HT-29 (cell line): ENCODE measurements at regions not wholly inside any gene's neighbourhood (a gene's known extent, or its start where the extent isn't known, plus 50 kb on each side); places are given as distances from the start of the nearest gene placed in this dataset.
A peak's percentile ranks its signal among the peaks of the same experiment; 100 is the strongest.
"Not testable (repeated sequence)": the region's sequence is repeated elsewhere in the genome, so short reads cannot be mapped to it uniquely, and the experiment has no call there.

Source experiments
- DNase-seq: peaks from one replicate; pipeline ENCODE4 v3.0.0-alpha.2; 2015; ENCODE audit warnings: low spot score

- DNase-seq, result peak; percentile 4
Measured at GRCh38 chr18:29397536-29397935, 1220.6 kb upstream of the CDH2 start.

GRCh38 chr18:29383311-29384273 lies 1206.7 kb upstream of the CDH2 start:
- DNase-seq, result no peak

- DNase-seq, result no peak
Measured at GRCh38 chr18:29378651-29379136, 1201.8 kb upstream of the CDH2 start.

- no peak for DNase-seq
Measured at GRCh38 chr18:29377346-29377745, 1200.4 kb upstream of the CDH2 start.

- no peak for DNase-seq
Measured at GRCh38 chr18:29373000-29373399, 1196.1 kb upstream of the CDH2 start.

GRCh38 chr18:29361843-29362242 lies 1184.9 kb upstream of the CDH2 start:
- no peak for DNase-seq

- not testable (repeated sequence) for DNase-seq
Measured at GRCh38 chr18:29360659-29361058, 1183.7 kb upstream of the CDH2 start.

- not testable (repeated sequence) for DNase-seq
Measured at GRCh38 chr18:29359222-29359621, 1182.3 kb upstream of the CDH2 start.

- no peak for DNase-seq
Measured at GRCh38 chr18:29351171-29351570, 1174.2 kb upstream of the CDH2 start.

- no peak for DNase-seq
Measured at GRCh38 chr18:29328932-29329331, 1152.0 kb upstream of the CDH2 start.

- DNase-seq, result no peak
Measured at GRCh38 chr18:29326214-29326613, 1149.3 kb upstream of the CDH2 start.

- DNase-seq, result no peak
Measured at GRCh38 chr18:29321561-29321960, 1144.6 kb upstream of the CDH2 start.

GRCh38 chr18:29313312-29313711 lies 1136.4 kb upstream of the CDH2 start:
- DNase-seq, result no peak

- DNase-seq, result no peak
Measured at GRCh38 chr18:29311580-29311979, 1134.7 kb upstream of the CDH2 start.

- DNase-seq, result no peak
Measured at GRCh38 chr18:29309366-29309765, 1132.4 kb upstream of the CDH2 start.

- DNase-seq, result no peak
Measured at GRCh38 chr18:29307982-29308381, 1131.1 kb upstream of the CDH2 start.

GRCh38 chr18:29307231-29307630 lies 1130.3 kb upstream of the CDH2 start:
- no peak for DNase-seq

- no peak for DNase-seq
Measured at GRCh38 chr18:29305516-29305915, 1128.6 kb upstream of the CDH2 start.

- no peak for DNase-seq
Measured at GRCh38 chr18:29301048-29301447, 1124.1 kb upstream of the CDH2 start.

GRCh38 chr18:29285471-29285870 lies 1108.5 kb upstream of the CDH2 start:
- no peak for DNase-seq

- DNase-seq, result no peak
Measured at GRCh38 chr18:29271501-29271900, 1094.6 kb upstream of the CDH2 start.

GRCh38 chr18:29259838-29260237 lies 1082.9 kb upstream of the CDH2 start:
- no peak for DNase-seq

GRCh38 chr18:29254123-29254522 lies 1077.2 kb upstream of the CDH2 start:
- DNase-seq, result no peak
